Keratinocyte (primary cell): ENCODE measurements at regions not wholly inside any gene's neighbourhood (a gene's known extent, or its start where the extent isn't known, plus 50 kb on each side); places are given as distances from the start of the nearest gene placed in this dataset.

ENCODE experiments used
- EZH2 ChIP-seq: IDR thresholded peaks from one replicate; pipeline ENCODE4 v1.6.1; 2012; ENCODE audit warnings: inconsistent platforms, mild to moderate bottlenecking, low read length, moderate library complexity
- TF ChIP-seq, protein P1 (sequence below), 3 experiments: IDR thresholded peaks in 1 of 3; conservative IDR thresholded peaks in 1 of 3; optimal IDR thresholded peaks in 1 of 3; 2 replicates in 2 of 3; 3 replicates in 1 of 3; pipeline versions ENCODE3 to v1.5.1; 2011; ENCODE audit warnings: low read length in 3 of 3, mild to moderate bottlenecking in 3 of 3, moderate library complexity in 2 of 3, control low read depth in 1 of 3, inconsistent platforms in 1 of 3; ENCODE audit not compliant: insufficient read depth in 2 of 3; ENCODE audit errors: extremely low read depth in 1 of 3

DNA sequence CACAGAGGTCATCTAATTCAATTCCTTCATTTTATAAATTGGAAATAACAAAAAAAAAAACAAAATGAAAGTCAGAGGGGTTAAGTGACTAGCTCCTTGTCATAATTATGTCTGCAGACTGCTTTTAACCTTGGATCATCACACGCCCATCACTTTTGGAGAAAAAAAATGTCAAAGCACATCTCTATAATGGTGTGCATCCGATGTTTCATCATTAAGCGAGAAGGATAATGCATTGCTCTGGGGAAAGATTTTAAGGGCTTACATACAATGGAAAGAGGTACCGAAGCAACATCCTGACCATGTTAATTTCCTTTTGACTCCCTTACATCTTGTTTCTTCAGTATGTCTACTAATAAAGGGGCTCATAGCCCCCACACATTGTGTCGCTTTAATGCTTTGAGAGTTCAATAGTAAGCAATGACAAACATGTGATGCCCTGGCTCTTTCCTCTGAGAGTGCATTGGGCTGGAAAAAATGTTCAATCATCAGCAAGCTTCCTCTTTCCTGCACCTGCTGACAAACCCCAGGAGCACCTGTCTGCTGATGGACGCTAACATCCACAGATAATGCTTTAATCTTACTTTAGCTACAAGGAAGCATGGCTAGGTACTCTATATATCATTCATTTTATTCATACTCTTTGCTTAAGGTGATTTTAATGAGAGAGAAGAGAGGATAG is 242.2 kb downstream of the SMARCA2 start:
- TF ChIP-seq, protein P1, sequence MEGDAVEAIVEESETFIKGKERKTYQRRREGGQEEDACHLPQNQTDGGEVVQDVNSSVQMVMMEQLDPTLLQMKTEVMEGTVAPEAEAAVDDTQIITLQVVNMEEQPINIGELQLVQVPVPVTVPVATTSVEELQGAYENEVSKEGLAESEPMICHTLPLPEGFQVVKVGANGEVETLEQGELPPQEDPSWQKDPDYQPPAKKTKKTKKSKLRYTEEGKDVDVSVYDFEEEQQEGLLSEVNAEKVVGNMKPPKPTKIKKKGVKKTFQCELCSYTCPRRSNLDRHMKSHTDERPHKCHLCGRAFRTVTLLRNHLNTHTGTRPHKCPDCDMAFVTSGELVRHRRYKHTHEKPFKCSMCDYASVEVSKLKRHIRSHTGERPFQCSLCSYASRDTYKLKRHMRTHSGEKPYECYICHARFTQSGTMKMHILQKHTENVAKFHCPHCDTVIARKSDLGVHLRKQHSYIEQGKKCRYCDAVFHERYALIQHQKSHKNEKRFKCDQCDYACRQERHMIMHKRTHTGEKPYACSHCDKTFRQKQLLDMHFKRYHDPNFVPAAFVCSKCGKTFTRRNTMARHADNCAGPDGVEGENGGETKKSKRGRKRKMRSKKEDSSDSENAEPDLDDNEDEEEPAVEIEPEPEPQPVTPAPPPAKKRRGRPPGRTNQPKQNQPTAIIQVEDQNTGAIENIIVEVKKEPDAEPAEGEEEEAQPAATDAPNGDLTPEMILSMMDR (optimal IDR thresholded peaks at IDR 0.05 in 1 of 3, IDR thresholded peaks at IDR 0.05 in 1 of 3, conservative IDR thresholded peaks at IDR 0.05 in 1 of 3; ENCODE audit: extremely low read depth in 1 of 3, insufficient read depth in 2 of 3, low read length in 3 of 3) = no peak
- no peak for TF ChIP-seq EZH2
